Loucy (cell line): ENCODE measurements at regions not wholly inside any gene's neighbourhood (a gene's known extent, or its start where the extent isn't known, plus 50 kb on each side); places are given as distances from the start of the nearest gene placed in this dataset.

Experiments
- H2AFZ ChIP-seq: fragments of 200-600 bp; sonication (generic); 2 replicates; pipeline ENCODE4 v1.6.0; 2016; ENCODE audit warnings: antibody characterized with exemption, mild to moderate bottlenecking, low read length, moderate library complexity
- H3F3A ChIP-seq: fragments of 200-600 bp; 2 replicates; pipeline ENCODE4 v1.6.0; 2016; ENCODE audit warnings: antibody characterized with exemption, low read depth, mild to moderate bottlenecking
- H3K27me3 ChIP-seq: fragments of 200-600 bp; sonication (generic); 2 replicates; pipeline ENCODE4 v1.6.1; 2014; ENCODE audit warnings: low read length, mild to moderate bottlenecking; ENCODE audit not compliant: insufficient read depth, poor library complexity, severe bottlenecking
- H3K36me3 ChIP-seq: fragments of 200-600 bp; sonication (generic); 2 replicates; pipeline ENCODE4 v1.6.1; 2016; ENCODE audit warnings: low read length; ENCODE audit not compliant: insufficient read depth
- H3K4me1 ChIP-seq: fragments of 200-600 bp; sonication (generic); 2 replicates; pipeline ENCODE4 v1.5.1; 2014; ENCODE audit warnings: low read length, mild to moderate bottlenecking; ENCODE audit not compliant: insufficient read depth, poor library complexity, severe bottlenecking
- H3K4me2 ChIP-seq: fragments of 200-600 bp; sonication (generic); 2 replicates; pipeline ENCODE4 v1.6.0; 2014; ENCODE audit warnings: antibody characterized with exemption, low read length, low read depth, mild to moderate bottlenecking; ENCODE audit not compliant: poor library complexity, severe bottlenecking
- H3K4me3 ChIP-seq: fragments of 200-600 bp; sonication (generic); 2 replicates; pipeline ENCODE4 v1.5.1; 2014; ENCODE audit warnings: low read length, mild to moderate bottlenecking, mixed read lengths; ENCODE audit not compliant: poor library complexity, severe bottlenecking
- H3K79me2 ChIP-seq: fragments of 200-600 bp; sonication (generic); 2 replicates; pipeline ENCODE4 v1.6.1; 2014; ENCODE audit warnings: low read length; ENCODE audit not compliant: insufficient read depth
- H3K9ac ChIP-seq: fragments of 200-600 bp; sonication (generic); 2 replicates; pipeline ENCODE4 v1.6.0; 2014; ENCODE audit warnings: mild to moderate bottlenecking, low read depth, low read length, moderate library complexity; ENCODE audit not compliant: poor library complexity, severe bottlenecking
- H3K9me2 ChIP-seq: fragments of 200-600 bp; sonication (generic); replicated peaks from 2 replicates; pipeline ENCODE4 v1.6.1; 2016; ENCODE audit warnings: low read depth, low read length, mixed read lengths
- H3K9me3 ChIP-seq: fragments of 200-600 bp; sonication (generic); 2 replicates; pipeline ENCODE4 v1.6.1; 2014; ENCODE audit warnings: mild to moderate bottlenecking, antibody characterized with exemption, low read length, low read depth; ENCODE audit not compliant: insufficient read depth
- H4K20me1 ChIP-seq: fragments of 200-600 bp; sonication (generic); 2 replicates; pipeline ENCODE4 v1.6.0; 2014; ENCODE audit warnings: antibody characterized with exemption, low read length, mild to moderate bottlenecking; ENCODE audit not compliant: insufficient read depth, poor library complexity, severe bottlenecking
- CTCF ChIP-seq: fragments of 200-600 bp; sonication (generic); conservative IDR thresholded peaks from 2 replicates; pipeline ENCODE4 v1.5.1; 2014; ENCODE audit warnings: mild to moderate bottlenecking, antibody characterized with exemption, low read length
- EZH2phosphoT487 ChIP-seq: fragments of 200-600 bp; IDR thresholded peaks from 2 replicates; pipeline ENCODE4 v1.6.1; 2018; ENCODE audit warnings: antibody characterized with exemption, mild to moderate bottlenecking, moderate library complexity, borderline replicate concordance

- no peak overlapping the region for H3K9ac ChIP-seq
- no peaks in the 10 kb centered on the region for H3K9me3 ChIP-seq
- no peaks in the 10 kb centered on the region for H3K27me3 ChIP-seq
- H3K4me3 ChIP-seq, result no peak overlapping the region
- TF ChIP-seq CTCF, result no peak
- no peak for TF ChIP-seq EZH2phosphoT487
- H3K36me3 ChIP-seq, result no peaks in the 10 kb centered on the region
- H3K4me2 ChIP-seq, result no peak overlapping the region
- H3F3A ChIP-seq, result no peaks in the 10 kb centered on the region
- H3K79me2 ChIP-seq, result no peaks in the 10 kb centered on the region
- no peaks in the 10 kb centered on the region for H4K20me1 ChIP-seq
- H2AFZ ChIP-seq, result no peak overlapping the region
- H3K4me1 ChIP-seq, result no peaks in the 10 kb centered on the region
- H3K9me2 ChIP-seq, result no peaks in the 10 kb centered on the region
Observed at GRCh38 chr20:23287354-23288190, 63.0 kb upstream of the NXT1 start.

- Histone ChIP-seq H3K79me2 (no peaks in the 10 kb centered on the region), H3K9me2 (no peaks in the 10 kb centered on the region), H3K9ac (no peak overlapping the region), H3F3A (no peaks in the 10 kb centered on the region), H2AFZ (no peak overlapping the region), H3K27me3 (no peaks in the 10 kb centered on the region), H3K36me3 (no peaks in the 10 kb centered on the region), H3K4me1 (no peaks in the 10 kb centered on the region), H4K20me1 (no peaks in the 10 kb centered on the region), H3K4me3 (no peak overlapping the region), H3K4me2 (no peak overlapping the region), H3K9me3 (no peaks in the 10 kb centered on the region)
- TF ChIP-seq EZH2phosphoT487, result no peak
- no peak for TF ChIP-seq CTCF
Observed at GRCh38 chr20:23286346-23286745, 64.2 kb upstream of the NXT1 start.

GRCh38 chr20:23285536-23285935, 65.1 kb upstream of the NXT1 start:
- no peak overlapping the region for H3K9ac ChIP-seq
- no peaks in the 10 kb centered on the region for H3K79me2 ChIP-seq
- H3K9me3 ChIP-seq, result no peaks in the 10 kb centered on the region
- H3K4me1 ChIP-seq, result no peaks in the 10 kb centered on the region
- no peaks in the 10 kb centered on the region for H4K20me1 ChIP-seq
- no peak overlapping the region for H3K4me2 ChIP-seq
- H3K36me3 ChIP-seq, result no peaks in the 10 kb centered on the region
- TF ChIP-seq CTCF, result no peak
- no peak for TF ChIP-seq EZH2phosphoT487
- no peaks in the 10 kb centered on the region for H3F3A ChIP-seq
- H3K27me3 ChIP-seq, result no peaks in the 10 kb centered on the region
- no peak overlapping the region for H3K4me3 ChIP-seq
- no peaks in the 10 kb centered on the region for H3K9me2 ChIP-seq
- H2AFZ ChIP-seq, result no peak overlapping the region
